ENCODE measurements at regions not wholly inside any gene's neighbourhood (a gene's known extent, or its start where the extent isn't known, plus 50 kb on each side); places are given as distances from the start of the nearest gene placed in this dataset.
A peak's percentile ranks its signal among the peaks of the same experiment; 100 is the strongest.

DNA sequence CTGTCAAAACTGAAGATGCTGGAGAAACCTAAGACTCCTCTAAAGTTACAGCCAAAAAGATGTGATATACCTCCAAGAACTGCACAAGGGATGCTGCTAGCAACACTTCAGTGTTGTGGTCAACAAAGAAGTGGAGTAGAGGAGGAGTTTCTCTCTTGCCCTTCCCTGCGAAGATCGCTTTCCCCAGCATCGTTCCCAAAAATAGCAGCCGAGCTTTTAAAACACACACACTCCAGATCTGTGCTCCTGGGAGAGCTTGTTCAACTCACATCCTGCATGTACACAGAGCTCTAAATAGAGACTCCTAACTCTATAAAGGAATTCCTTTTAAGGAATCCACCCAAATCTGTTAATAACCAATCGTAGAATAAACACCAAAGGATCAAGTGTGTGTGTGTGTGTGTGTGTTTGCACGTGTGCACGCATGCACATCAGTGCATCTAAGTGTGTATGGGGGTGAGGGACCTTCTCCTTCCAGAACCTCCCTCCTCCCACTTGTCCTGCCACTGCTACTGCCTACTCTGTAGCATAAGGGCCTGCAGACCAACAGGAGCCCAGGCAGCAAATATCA lies 58.5 kb downstream of the PSMG1 start:
- in situ Hi-C loops (cut with HindIII; ENCODE audit: low pct_unique_long_range_greater_than_20kb, low sequenced_read_pairs): no loop called here
- no peak for TF ChIP-seq JUND (IDR thresholded peaks at IDR 0.05; ENCODE audit: low read depth)
- DNase-seq (ENCODE audit: low read depth in 1 of 2, low spot score in 1 of 2): no peak

DNA sequence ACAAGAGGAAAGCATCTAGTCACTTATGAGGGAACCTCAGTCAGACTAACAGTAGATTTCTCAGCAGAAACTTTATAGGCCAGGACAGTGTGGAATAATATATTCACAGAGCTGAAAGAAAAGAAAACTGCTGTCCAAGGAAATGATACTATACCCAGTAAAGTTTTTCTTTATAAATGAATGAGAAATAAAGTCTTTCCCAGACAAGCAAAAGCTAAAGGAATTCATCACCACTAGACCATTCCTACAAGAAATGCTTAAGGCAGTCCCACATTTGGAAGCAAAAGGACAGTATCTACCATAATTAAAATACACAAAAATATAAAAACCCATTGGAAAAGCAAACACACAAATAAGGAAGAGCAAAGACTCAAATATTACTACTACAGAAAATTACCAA lies 59.9 kb downstream of the PSMG1 start:
- TF ChIP-seq JUND (IDR thresholded peaks at IDR 0.05; ENCODE audit: low read depth): no peak
- in situ Hi-C loops (cut with HindIII; ENCODE audit: low pct_unique_long_range_greater_than_20kb, low sequenced_read_pairs): no loop called here
- DNase-seq (ENCODE audit: low read depth in 1 of 2, low spot score in 1 of 2): no peak

DNA sequence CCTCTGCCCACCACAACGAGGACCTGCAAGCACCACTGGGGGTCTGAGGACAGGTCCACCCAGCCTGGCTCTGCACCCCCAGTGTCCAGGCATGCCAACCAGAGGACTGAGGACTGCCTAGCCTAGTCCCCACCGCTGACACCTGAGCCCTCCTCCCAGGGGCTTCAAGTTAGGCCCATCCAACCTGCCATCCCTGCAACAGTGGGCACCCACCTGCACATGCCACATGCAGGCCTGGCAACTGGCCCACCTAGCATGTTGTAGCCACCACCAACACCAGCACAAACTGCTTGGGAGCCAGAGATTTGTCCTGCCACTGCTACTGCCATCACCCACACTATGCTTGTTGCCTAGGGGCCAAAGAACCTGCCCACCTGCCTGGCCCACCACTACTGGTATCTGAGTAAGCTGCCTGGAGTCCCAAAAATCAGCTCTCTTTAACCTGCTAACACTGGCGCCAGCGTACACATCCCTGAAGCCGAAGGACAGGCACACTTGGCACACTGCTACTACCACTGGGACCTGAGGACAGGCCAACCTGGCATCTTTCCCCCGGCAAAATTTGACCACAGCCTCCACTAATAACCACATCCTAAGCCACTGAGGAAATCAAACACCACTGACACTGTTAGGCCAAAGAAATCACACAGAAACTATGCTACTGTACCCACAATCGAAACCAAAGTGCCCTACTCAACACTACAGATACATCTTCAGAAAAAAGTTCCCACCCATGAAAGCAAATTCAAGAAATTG lies 61.5 kb downstream of the PSMG1 start:
- no peak for TF ChIP-seq JUND (IDR thresholded peaks at IDR 0.05; ENCODE audit: low read depth)
- in situ Hi-C loops (cut with HindIII; ENCODE audit: low pct_unique_long_range_greater_than_20kb, low sequenced_read_pairs): no loop called here
- DNase-seq (ENCODE audit: low read depth in 1 of 2, low spot score in 1 of 2): no peak

DNA sequence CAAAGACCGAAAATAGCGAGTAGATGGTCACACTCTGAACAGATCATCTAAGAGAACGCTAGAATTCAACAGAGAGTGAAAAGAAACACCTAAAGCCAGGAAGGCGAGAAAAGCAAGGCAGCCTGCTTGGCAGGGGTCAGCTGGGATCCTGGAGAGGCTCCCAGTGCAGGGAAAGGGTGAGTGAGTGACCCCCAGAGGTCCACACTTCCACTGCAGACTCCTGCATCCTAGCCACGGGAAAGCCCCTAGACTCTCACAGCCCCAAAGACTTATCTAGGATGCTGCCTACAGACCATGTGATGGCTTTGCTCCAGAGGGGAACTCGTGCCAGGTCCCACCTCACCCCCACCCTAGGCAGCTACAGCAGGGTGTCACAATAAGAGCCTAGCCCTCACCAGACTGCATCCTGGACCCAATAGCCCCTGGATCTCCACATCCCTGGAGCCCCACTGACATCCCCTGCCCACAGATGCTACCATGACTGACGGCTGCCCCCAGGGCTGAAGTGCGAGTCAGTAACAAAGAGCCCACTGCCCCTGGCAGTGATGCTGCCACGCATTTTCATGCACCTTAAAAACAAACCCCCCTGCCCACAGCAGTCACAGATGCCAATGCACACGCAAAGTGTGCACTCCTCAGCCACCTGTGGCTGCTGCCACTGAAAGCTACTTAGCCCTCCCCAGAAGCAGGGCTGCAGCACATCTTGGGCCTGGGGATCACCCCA lies 62.2 kb downstream of the PSMG1 start:
- in situ Hi-C loops (cut with HindIII; ENCODE audit: low pct_unique_long_range_greater_than_20kb, low sequenced_read_pairs): no loop called here
- DNase-seq (ENCODE audit: low read depth in 1 of 2, low spot score in 1 of 2): no peak
- no peak for TF ChIP-seq JUND (IDR thresholded peaks at IDR 0.05; ENCODE audit: low read depth)

DNA sequence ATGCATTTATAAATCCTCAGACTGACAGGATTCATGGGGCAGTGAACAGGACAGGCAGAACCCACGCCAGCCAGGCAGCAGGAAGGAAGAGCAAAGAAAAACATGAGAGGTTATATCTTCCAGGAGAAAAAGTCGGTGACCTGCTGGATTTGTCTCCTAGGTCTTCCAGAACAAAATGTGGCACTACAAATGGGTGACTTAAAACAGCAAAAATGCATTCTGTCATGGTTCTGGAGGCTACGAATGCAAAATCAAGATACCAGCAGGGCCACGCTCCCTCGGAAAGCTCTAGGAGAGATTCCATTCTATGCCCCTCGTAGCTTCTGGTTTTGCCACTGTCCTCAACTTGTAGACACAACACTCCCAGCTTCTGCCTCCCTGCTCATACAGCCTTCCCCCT lies 63.4 kb downstream of the PSMG1 start:
- no peak for DNase-seq (ENCODE audit: low read depth in 1 of 2, low spot score in 1 of 2)
- in situ Hi-C loops (cut with HindIII; ENCODE audit: low pct_unique_long_range_greater_than_20kb, low sequenced_read_pairs): no loop called here
- no peak for TF ChIP-seq JUND (IDR thresholded peaks at IDR 0.05; ENCODE audit: low read depth)

DNA sequence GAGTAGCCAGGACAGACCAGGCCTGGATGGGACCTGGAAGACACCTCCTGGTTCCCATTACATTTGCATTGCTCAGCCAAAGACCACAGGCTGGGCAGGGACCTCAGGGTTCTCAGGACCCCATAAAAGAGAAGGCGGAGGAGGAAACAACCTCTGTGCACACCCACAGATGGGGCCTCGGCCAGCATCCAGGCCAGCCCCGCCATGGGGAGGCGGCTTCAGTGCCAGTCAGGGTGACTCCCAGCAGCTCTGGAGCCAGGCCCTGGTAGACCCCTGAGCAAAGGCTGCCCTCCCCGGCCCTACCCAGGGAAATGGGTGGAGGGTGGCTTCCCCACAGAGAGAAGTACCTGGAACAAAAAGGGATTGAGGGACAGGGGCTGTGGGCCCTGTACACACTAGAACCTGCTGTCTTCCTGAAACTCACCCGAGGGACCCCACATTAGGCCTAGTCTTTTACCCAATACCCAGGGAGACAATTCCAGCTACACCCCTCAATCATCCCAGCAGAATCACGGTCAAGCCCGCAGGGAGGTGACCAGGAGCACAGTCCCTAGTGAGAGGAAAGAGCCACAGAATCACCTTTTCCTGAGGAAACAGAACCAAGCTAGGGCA lies 64.5 kb downstream of the PSMG1 start:
- TF ChIP-seq JUND (IDR thresholded peaks at IDR 0.05; ENCODE audit: low read depth): no peak
- in situ Hi-C loops (cut with HindIII; ENCODE audit: low pct_unique_long_range_greater_than_20kb, low sequenced_read_pairs): no loop called here
- no peak for DNase-seq (ENCODE audit: low read depth in 1 of 2, low spot score in 1 of 2)

DNA sequence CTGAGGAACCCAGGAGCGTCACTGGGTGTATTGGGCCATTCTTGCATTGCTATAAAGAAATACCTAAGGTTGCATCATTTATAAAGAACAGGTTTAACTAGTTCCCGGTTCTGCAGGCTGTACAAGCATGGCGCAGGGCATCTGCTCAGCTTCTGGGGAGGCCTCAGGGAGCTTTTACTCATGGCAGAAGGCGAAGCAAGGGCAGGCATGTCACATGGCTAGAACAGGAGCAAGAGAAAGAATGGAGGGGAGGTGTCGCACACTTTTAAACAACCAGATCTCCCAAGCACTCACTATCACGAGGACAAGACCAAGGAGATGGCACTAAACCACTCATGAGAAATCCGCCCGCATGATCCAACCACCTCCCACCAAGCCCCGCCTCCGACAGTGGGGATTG lies 65.2 kb downstream of the PSMG1 start:
- TF ChIP-seq JUND (IDR thresholded peaks at IDR 0.05; ENCODE audit: low read depth): no peak
- peak in 1 of 2 experiments; percentile 21 for DNase-seq (ENCODE audit: low read depth in 1 of 2, low spot score in 1 of 2)
- in situ Hi-C loops (cut with HindIII; ENCODE audit: low pct_unique_long_range_greater_than_20kb, low sequenced_read_pairs): no loop called here

DNA sequence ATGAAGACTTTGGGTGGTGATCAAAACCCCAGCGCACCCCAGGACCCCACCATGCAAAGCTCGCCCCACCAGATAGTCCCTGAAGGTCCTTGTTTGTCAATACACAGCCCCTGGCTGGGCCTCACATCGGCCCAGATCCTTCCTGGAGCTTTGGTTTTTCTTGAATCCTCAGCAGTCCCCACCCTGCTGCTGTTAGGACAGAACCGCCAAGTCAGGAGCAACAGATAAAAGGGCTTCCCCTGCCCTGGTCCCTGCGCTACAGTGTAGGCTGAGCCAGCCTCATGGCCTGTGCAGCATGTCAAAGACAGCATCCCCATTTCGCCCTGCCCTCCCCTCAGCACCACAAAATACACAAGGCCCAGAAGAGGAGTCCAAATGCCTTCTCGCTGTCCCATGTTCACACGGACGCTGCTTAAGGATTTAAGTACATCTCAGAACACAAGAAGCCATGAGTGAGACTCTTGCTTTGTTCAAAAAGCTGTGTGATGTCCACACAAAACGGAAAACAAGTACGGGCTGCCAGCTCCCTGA lies 65.7 kb downstream of the PSMG1 start:
- no peak for DNase-seq (ENCODE audit: low read depth in 1 of 2, low spot score in 1 of 2)
- TF ChIP-seq JUND (IDR thresholded peaks at IDR 0.05; ENCODE audit: low read depth): no peak
- in situ Hi-C loops (cut with HindIII; ENCODE audit: low pct_unique_long_range_greater_than_20kb, low sequenced_read_pairs): no loop called here

DNA sequence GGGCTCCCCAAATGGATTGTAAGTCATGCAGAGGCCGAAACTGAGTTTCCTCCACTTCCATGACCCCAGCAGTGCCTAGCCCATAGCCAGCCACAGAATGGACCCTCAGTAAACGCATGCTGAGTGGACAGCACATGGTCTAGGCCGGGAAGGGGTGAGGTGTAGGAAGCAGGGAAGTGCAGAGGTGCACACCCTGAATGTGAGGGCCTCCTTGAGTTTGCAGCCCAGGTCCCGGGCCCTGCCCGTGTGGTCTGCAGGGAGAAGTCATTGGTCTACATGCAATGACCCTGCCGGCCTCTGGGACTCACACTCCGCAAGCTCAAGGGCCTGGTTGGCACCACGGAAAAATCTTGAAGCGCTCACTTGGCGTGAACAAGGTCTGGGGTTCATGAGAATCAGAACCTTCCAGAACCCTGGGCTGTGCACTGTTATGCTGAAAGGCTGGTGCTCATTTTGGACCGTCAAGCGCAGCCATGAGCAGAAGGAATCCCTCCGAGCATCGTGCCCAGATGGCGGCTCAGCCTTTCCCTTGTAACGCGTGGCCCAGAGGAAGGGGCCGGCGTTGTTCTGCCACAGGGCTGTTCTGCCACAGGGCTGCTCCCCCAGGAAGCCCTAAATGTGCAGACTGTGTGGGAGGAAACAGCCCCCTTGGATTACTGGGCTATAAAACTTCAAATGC lies 66.4 kb downstream of the PSMG1 start:
- in situ Hi-C loops (cut with HindIII; ENCODE audit: low pct_unique_long_range_greater_than_20kb, low sequenced_read_pairs): no loop called here
- no peak for DNase-seq (ENCODE audit: low read depth in 1 of 2, low spot score in 1 of 2)
- no peak for TF ChIP-seq JUND (IDR thresholded peaks at IDR 0.05; ENCODE audit: low read depth)

DNA sequence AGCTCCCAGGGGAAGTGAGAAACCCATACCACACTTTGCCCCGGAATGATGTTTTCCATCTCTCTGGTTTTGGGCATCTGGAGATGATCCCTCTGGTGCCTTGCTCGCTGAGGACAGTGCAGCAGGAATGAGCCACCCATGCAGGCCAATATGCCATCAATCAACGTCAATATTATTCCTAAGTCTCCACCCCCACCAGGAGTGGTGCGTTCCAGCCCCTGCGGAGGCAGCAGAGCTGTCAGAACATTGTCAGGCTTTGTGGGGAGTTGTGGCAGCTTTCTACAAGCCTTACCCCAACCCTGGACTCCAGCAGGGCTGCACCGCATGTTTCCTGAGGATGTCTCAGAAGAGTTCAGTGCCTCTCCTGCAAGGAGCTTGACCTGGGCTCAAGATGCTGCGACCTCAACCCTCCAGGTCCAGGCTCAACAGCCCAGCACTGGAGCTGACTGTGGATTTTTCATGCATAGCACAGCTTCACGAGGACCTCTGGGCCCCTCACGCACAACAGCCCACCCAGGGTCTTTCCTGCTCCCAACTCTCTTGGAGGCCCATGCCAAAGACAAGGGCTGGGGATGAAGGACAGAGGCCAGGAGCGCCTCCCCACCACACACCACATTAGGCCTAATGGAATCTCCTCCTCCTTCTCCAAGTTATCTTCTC lies 67.5 kb downstream of the PSMG1 start:
- no peak for TF ChIP-seq JUND (IDR thresholded peaks at IDR 0.05; ENCODE audit: low read depth)
- no peak for DNase-seq (ENCODE audit: low read depth in 1 of 2, low spot score in 1 of 2)
- in situ Hi-C loops (cut with HindIII; ENCODE audit: low pct_unique_long_range_greater_than_20kb, low sequenced_read_pairs): no loop called here

DNA sequence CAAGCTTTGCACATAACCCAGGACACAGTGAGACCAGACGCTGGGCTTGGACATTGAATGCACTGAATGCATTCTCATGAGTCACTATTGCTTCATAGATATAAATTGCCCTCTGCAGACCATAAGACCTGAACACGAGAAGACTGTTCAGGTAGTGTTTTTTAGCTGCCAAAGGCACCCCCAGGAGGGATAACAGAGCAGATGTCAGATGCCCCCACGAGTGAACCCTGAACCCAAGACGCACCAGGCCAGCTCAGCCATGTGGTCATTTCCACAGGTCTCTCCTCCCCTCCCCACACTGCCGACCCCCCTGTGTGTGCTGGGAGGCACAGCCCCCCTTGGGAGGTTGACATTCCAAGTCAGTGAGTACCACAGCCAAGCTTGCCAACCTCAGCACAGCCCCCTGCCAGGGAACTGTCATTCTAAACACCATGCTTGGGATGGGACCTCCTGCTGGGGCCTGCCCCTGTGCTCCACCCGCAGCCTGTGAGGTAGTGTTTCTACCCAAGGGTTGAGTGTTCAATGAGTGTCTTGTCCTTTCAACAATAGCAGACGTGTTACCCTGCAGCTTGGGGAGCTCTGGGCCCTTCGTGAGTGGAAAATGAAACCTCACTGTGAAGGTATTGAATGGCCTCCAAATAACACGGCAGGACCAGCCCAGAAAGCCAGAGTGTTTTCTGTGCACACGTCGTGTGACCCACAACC lies 68.2 kb downstream of the PSMG1 start:
- TF ChIP-seq JUND (IDR thresholded peaks at IDR 0.05; ENCODE audit: low read depth): no peak
- in situ Hi-C loops (cut with HindIII; ENCODE audit: low pct_unique_long_range_greater_than_20kb, low sequenced_read_pairs): no loop called here
- no peak for DNase-seq (ENCODE audit: low read depth in 1 of 2, low spot score in 1 of 2)
